Pancreas (tissue), 10 donors: ENCODE measurements at regions not wholly inside any gene's neighbourhood (a gene's known extent, or its start where the extent isn't known, plus 50 kb on each side); places are given as distances from the start of the nearest gene placed in this dataset.

Source experiments
- ATAC-seq, 4 donors: fragments of 200-7000 bp; cut with Tn5 transposase; one replicate each; pipeline versions ENCODE4 v1.8.0 to v1.9.1; 2020; ENCODE audit warnings: mild to moderate bottlenecking in 4 of 4, moderate library complexity in 4 of 4
- DNase-seq, 6 donors: peaks; one replicate each; pipeline ENCODE4 v3.0.0-alpha.2; 2020
- FAIRE-seq: peaks from 2 replicates; lab custom pipeline; 2012; peaks lifted over from hg19 to GRCh38; lab: Jason Lieb, UNC
- H3K27ac ChIP-seq, 4 donors: fragments of 200-600 bp; sonication (generic); 1 replicate in 3 of 4; 2 replicates in 1 of 4; pipeline versions ENCODE4 v1.5.0 to v1.8.0; 2020
- H3K27me3 ChIP-seq, 4 donors: fragments of 200-600 bp; one replicate each; pipeline ENCODE4 v1.8.0; 2021
- H3K36me3 ChIP-seq, 3 donors: fragments of 200-600 bp; sonication (generic) in 1 of 3; one replicate each; pipeline versions ENCODE4 v1.5.0 to v1.8.0; 2020 to 2021
- H3K4me1 ChIP-seq, 3 donors: fragments of 200-600 bp; one replicate each; pipeline ENCODE4 v1.8.0; 2021
- H3K4me3 ChIP-seq, 4 donors: fragments of 200-600 bp; sonication (generic) in 2 of 4; one replicate each; pipeline versions ENCODE4 v1.5.0 to v1.8.0; 2020 to 2021
- H3K9me3 ChIP-seq, 4 donors: fragments of 200-600 bp; one replicate each; pipeline ENCODE4 v1.8.0; 2021
- WGBS, 2 donors: extraction: QIAGEN DNeasy Blood & Tissue Kit; methylation state at CpG; one replicate each; pipeline ENCODE4 v1.1.7; 2013; 5-methylcytosine and 5-hydroxymethylcytosine counted together
- intact Hi-C, 3 donors: fragments of 100-400 bp; cut with DNase I; formaldehyde crosslinking; loops; one replicate each; pipeline versions ENCODE4 v1.11.1 to v1.14.2; 2022
- TF ChIP-seq, protein P1 (sequence below), 4 donors: fragments of 200-600 bp; sonication (generic) in 3 of 4; IDR thresholded peaks; one replicate each; pipeline versions ENCODE4 v1.5.0 to v1.8.0; 2021; ENCODE audit warnings: antibody characterized with exemption in 4 of 4
- donor health status: healthy with polysubstance abuse.
- donor health status: DM: no; HTN: no; CAD: no; lungs with moderate emphysema.
- donor health status: DM: no; HTN: no; CAD: no.
- donor health status: control.
- donor health status: control.
- donor health status: Bipolar disorder and iron deficiency.
- donor health status: DM: yes; HTN: yes; CAD: no.
- donor health status: DM: no; HTN: no; CAD: no.
- donor health status: DM: no; HTN: no; CAD: no.
- donor health status: DM: yes; HTN: yes; CAD: no.

- no peak for DNase-seq
- H3K9me3 ChIP-seq: no peaks in the 10 kb centered on the region
- no peak for FAIRE-seq
- no peak overlapping the region for H3K27ac ChIP-seq
- peaks cover 0 to 4% (median 0%) of the 10 kb centered on the region in 4 donors for H3K27me3 ChIP-seq
- TF ChIP-seq, protein P1, sequence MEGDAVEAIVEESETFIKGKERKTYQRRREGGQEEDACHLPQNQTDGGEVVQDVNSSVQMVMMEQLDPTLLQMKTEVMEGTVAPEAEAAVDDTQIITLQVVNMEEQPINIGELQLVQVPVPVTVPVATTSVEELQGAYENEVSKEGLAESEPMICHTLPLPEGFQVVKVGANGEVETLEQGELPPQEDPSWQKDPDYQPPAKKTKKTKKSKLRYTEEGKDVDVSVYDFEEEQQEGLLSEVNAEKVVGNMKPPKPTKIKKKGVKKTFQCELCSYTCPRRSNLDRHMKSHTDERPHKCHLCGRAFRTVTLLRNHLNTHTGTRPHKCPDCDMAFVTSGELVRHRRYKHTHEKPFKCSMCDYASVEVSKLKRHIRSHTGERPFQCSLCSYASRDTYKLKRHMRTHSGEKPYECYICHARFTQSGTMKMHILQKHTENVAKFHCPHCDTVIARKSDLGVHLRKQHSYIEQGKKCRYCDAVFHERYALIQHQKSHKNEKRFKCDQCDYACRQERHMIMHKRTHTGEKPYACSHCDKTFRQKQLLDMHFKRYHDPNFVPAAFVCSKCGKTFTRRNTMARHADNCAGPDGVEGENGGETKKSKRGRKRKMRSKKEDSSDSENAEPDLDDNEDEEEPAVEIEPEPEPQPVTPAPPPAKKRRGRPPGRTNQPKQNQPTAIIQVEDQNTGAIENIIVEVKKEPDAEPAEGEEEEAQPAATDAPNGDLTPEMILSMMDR (IDR thresholded peaks at IDR 0.05): no peak
- no peak for ATAC-seq
- H3K4me1 ChIP-seq: no peaks in the 10 kb centered on the region
- no peak overlapping the region for H3K4me3 ChIP-seq
- H3K36me3 ChIP-seq: no peaks in the 10 kb centered on the region
- WGBS, 2 donors: 57 to 61% methylated on average over 2 of the region's 2 CpGs
- intact Hi-C loops: no loop called here
Observed at GRCh38 chr12:115708801-115709200, 568.7 kb downstream of the MED13L start.

GRCh38 chr12:115700896-115701465 lies 576.5 kb downstream of the MED13L start:
- Histone ChIP-seq H3K9me3 (no peaks in the 10 kb centered on the region), H3K27ac (no peak overlapping the region), H3K4me3 (no peak overlapping the region), H3K27me3 (no peaks in the 10 kb centered on the region), H3K36me3 (no peaks in the 10 kb centered on the region), H3K4me1 (no peaks in the 10 kb centered on the region)
- ATAC-seq (no peak), FAIRE-seq (no peak), DNase-seq (no peak)
- 31 to 42% methylated on average over 7 of the region's 7 CpGs for WGBS, 2 donors
- TF ChIP-seq, protein P1 (IDR thresholded peaks at IDR 0.05): no peak
- intact Hi-C loops: no loop called here

DNA sequence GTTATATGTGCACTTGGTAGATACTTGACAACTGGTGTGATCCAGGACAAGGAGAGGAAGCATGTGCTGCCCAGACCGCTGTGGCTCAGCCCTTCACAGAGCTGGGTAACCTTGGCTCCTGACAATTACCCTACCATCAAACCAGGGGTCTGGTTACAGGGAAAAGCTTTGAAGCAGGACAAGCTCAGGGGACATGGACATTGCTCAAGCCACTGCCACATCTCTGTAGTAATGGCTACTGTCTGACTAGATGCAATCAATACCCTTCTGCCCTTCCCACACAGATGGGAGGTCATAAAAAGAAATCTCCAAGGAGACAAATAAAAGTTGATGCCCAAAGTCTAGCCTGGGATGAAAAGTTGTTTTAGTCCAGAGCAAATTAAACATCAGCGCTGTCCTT lies 577.4 kb downstream of the MED13L start:
- Histone ChIP-seq H3K9me3 (no peaks in the 10 kb centered on the region), H3K27me3 (no peaks in the 10 kb centered on the region), H3K36me3 (no peaks in the 10 kb centered on the region), H3K27ac (no peak overlapping the region), H3K4me1 (no peaks in the 10 kb centered on the region), H3K4me3 (no peak overlapping the region)
- FAIRE-seq: no peak
- no peak for ATAC-seq
- TF ChIP-seq, protein P1 (IDR thresholded peaks at IDR 0.05): no peak
- DNase-seq: no peak
- intact Hi-C loops: no loop called here
- 68 to 75% methylated on average over 2 of the region's 2 CpGs for WGBS, 2 donors

DNA sequence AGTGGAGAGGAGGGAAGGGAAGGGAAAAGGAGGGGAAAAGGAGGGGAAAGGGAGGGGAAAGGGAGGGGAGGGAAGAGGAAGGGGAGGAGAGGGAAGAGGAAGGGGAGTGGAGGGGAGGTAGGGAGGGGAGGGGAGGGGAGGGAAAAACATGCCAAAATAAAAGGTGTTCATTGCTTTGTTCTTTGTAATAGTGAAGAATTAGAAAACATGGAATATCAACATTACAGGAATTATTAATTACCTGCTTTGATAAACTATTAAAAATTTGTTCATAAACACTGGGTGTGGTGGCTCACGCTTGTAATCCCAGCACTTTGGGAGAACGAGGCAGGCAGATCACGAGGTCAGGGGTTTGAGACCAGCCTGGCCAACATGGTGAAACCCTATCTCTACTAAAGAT lies 579.2 kb downstream of the MED13L start:
- H3K27me3 ChIP-seq: no peaks in the 10 kb centered on the region
- FAIRE-seq (no peak), ATAC-seq (no peak), DNase-seq (no peak)
- H3K9me3 ChIP-seq: no peaks in the 10 kb centered on the region
- TF ChIP-seq, protein P1 (IDR thresholded peaks at IDR 0.05): no peak
- intact Hi-C loops: no loop called here
- WGBS, 2 donors: 56% methylated on average over 3 of the region's 3 CpGs
- no peak overlapping the region for H3K4me3 ChIP-seq
- H3K4me1 ChIP-seq: no peaks in the 10 kb centered on the region
- no peak overlapping the region for H3K27ac ChIP-seq
- H3K36me3 ChIP-seq: no peaks in the 10 kb centered on the region

GRCh38 chr12:115697340-115697739 lies 580.2 kb downstream of the MED13L start:
- H3K4me1 ChIP-seq: no peaks in the 10 kb centered on the region
- no peak for ATAC-seq
- FAIRE-seq: no peak
- no peaks in the 10 kb centered on the region for H3K36me3 ChIP-seq
- TF ChIP-seq, protein P1 (IDR thresholded peaks at IDR 0.05): no peak
- no peaks in the 10 kb centered on the region for H3K9me3 ChIP-seq
- no peak for DNase-seq
- intact Hi-C loops: no loop called here
- H3K27me3 ChIP-seq: no peaks in the 10 kb centered on the region
- 33 to 35% methylated on average over 5 of the region's 5 CpGs for WGBS, 2 donors
- H3K4me3 ChIP-seq: no peak overlapping the region
- H3K27ac ChIP-seq: no peak overlapping the region
